GM23338 (cell line): ENCODE measurements at regions not wholly inside any gene's neighbourhood (a gene's known extent, or its start where the extent isn't known, plus 50 kb on each side); places are given as distances from the start of the nearest gene placed in this dataset.

ENCODE experiments used
- REST ChIP-seq: IDR thresholded peaks from one replicate; pipeline ENCODE4 v1.6.1; 2018; ENCODE audit warnings: antibody characterized with exemption; ENCODE audit not compliant: unreplicated experiment
- TF ChIP-seq, protein P1 (sequence below): fragments of 250-450 bp; sonication (Bioruptor Pico); IDR thresholded peaks from 2 replicates; pipeline ENCODE4 v1.5.0; 2020; ENCODE audit warnings: mild to moderate bottlenecking, moderate library complexity
- TF ChIP-seq, protein P2 (sequence below): IDR thresholded peaks from 2 replicates; pipeline ENCODE4 v1.6.1; 2016; ENCODE audit warnings: antibody characterized with exemption

DNA sequence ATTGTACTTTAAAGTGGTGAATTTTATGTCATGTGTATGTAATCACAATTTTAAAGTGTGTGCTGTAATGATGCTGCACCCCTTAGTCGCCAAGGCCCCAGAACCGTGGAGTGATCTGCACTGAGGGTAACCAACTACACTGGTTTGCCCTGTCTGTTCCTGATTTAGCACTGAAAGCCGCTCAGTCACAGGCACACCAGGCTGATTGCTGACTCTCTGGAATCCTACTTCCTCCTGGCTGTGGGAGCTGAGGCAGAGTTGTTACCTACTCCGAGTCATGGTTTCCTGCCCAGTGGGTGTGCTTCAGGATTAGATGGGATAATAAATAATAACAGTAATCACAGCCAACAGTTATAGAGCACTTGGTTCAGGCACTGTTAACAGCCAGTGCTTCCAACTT, 645.4 kb downstream of the BCOR start (continued):
- TF ChIP-seq, protein P1, sequence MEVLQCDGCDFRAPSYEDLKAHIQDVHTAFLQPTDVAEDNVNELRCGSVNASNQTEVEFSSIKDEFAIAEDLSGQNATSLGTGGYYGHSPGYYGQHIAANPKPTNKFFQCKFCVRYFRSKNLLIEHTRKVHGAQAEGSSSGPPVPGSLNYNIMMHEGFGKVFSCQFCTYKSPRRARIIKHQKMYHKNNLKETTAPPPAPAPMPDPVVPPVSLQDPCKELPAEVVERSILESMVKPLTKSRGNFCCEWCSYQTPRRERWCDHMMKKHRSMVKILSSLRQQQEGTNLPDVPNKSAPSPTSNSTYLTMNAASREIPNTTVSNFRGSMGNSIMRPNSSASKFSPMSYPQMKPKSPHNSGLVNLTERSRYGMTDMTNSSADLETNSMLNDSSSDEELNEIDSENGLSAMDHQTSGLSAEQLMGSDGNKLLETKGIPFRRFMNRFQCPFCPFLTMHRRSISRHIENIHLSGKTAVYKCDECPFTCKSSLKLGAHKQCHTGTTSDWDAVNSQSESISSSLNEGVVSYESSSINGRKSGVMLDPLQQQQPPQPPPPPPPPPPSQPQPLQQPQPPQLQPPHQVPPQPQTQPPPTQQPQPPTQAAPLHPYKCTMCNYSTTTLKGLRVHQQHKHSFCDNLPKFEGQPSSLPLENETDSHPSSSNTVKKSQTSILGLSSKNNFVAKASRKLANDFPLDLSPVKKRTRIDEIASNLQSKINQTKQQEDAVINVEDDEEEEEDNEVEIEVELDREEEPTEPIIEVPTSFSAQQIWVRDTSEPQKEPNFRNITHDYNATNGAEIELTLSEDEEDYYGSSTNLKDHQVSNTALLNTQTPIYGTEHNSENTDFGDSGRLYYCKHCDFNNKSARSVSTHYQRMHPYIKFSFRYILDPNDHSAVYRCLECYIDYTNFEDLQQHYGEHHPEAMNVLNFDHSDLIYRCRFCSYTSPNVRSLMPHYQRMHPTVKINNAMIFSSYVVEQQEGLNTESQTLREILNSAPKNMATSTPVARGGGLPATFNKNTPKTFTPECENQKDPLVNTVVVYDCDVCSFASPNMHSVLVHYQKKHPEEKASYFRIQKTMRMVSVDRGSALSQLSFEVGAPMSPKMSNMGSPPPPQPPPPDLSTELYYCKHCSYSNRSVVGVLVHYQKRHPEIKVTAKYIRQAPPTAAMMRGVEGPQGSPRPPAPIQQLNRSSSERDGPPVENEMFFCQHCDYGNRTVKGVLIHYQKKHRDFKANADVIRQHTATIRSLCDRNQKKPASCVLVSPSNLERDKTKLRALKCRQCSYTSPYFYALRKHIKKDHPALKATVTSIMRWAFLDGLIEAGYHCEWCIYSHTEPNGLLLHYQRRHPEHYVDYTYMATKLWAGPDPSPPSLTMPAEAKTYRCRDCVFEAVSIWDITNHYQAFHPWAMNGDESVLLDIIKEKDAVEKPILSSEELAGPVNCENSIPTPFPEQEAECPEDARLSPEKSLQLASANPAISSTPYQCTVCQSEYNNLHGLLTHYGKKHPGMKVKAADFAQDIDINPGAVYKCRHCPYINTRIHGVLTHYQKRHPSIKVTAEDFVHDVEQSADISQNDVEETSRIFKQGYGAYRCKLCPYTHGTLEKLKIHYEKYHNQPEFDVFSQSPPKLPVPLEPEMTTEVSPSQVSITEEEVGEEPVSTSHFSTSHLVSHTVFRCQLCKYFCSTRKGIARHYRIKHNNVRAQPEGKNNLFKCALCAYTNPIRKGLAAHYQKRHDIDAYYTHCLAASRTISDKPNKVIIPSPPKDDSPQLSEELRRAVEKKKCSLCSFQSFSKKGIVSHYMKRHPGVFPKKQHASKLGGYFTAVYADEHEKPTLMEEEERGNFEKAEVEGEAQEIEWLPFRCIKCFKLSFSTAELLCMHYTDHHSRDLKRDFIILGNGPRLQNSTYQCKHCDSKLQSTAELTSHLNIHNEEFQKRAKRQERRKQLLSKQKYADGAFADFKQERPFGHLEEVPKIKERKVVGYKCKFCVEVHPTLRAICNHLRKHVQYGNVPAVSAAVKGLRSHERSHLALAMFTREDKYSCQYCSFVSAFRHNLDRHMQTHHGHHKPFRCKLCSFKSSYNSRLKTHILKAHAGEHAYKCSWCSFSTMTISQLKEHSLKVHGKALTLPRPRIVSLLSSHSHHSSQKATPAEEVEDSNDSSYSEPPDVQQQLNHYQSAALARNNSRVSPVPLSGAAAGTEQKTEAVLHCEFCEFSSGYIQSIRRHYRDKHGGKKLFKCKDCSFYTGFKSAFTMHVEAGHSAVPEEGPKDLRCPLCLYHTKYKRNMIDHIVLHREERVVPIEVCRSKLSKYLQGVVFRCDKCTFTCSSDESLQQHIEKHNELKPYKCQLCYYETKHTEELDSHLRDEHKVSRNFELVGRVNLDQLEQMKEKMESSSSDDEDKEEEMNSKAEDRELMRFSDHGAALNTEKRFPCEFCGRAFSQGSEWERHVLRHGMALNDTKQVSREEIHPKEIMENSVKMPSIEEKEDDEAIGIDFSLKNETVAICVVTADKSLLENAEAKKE (CRISPR knock-in tag) = no peak
- TF ChIP-seq REST = no peak
- TF ChIP-seq, protein P2, sequence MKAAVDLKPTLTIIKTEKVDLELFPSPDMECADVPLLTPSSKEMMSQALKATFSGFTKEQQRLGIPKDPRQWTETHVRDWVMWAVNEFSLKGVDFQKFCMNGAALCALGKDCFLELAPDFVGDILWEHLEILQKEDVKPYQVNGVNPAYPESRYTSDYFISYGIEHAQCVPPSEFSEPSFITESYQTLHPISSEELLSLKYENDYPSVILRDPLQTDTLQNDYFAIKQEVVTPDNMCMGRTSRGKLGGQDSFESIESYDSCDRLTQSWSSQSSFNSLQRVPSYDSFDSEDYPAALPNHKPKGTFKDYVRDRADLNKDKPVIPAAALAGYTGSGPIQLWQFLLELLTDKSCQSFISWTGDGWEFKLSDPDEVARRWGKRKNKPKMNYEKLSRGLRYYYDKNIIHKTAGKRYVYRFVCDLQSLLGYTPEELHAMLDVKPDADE = no peak
